Fibroblast of villous mesenchyme (primary cell): ENCODE measurements at regions not wholly inside any gene's neighbourhood (a gene's known extent, or its start where the extent isn't known, plus 50 kb on each side); places are given as distances from the start of the nearest gene placed in this dataset.

Source experiments
- DNase-seq: peaks from one replicate; pipeline ENCODE4 v3.0.0-alpha.2; 2010; ENCODE audit warnings: low read depth
- H3K4me3 ChIP-seq: 2 replicates; pipeline ENCODE4 v1.5.1; 2011; ENCODE audit warnings: low read depth, mild to moderate bottlenecking, low read length
- TF ChIP-seq, protein P1 (sequence below): IDR thresholded peaks from 2 replicates; pipeline ENCODE4 v1.5.1; 2012; ENCODE audit warnings: low read depth, mild to moderate bottlenecking, low read length; ENCODE audit not compliant: insufficient read depth

DNA sequence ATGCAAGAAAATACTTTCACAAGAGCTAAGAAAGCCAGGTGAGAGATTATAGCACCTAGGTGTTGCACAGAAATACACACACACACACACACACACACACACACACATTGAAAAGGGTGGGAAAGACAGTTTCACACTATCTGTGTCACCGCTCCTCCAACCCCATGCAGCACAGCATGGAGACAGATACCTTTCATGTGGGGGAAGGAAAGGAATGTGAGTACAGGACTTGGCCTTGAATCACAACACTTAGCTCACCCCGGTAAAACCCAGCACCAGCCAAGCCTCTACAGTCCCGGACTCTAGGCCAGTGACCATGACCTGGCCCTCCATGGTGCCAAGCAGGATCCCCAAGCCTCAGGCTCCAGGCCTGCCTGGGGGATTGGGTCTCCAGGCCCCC lies 462.0 kb upstream of the SPRY2 start:
- no peak for DNase-seq
- no peak overlapping the region for H3K4me3 ChIP-seq
- TF ChIP-seq, protein P1, sequence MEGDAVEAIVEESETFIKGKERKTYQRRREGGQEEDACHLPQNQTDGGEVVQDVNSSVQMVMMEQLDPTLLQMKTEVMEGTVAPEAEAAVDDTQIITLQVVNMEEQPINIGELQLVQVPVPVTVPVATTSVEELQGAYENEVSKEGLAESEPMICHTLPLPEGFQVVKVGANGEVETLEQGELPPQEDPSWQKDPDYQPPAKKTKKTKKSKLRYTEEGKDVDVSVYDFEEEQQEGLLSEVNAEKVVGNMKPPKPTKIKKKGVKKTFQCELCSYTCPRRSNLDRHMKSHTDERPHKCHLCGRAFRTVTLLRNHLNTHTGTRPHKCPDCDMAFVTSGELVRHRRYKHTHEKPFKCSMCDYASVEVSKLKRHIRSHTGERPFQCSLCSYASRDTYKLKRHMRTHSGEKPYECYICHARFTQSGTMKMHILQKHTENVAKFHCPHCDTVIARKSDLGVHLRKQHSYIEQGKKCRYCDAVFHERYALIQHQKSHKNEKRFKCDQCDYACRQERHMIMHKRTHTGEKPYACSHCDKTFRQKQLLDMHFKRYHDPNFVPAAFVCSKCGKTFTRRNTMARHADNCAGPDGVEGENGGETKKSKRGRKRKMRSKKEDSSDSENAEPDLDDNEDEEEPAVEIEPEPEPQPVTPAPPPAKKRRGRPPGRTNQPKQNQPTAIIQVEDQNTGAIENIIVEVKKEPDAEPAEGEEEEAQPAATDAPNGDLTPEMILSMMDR, result no peak

DNA sequence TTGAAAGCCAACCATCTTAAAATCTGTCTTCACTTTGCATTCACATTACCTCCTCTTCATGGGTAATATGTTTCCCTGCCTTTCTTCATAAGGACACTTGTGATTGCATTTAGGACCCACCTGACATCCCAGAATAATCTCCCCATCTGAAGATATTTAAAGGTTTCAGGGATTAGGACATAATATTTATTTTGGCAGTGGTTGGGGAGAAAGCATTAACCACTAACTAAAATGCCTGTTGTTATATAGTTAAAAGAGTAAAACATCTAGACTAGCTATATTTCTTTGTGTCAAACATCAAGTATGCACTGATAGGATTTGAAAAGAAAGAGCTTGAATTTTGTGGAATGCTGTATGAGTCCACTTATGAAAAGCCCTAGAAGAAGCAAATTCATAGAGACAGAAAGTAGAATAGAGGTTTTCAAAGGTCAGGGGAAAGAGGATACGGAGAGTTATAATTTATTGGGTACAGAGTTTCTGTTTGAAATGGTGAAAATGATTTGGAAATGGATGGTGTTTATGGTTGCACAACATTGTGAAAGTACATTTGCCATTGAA lies 457.7 kb upstream of the SPRY2 start:
- no peak for DNase-seq
- H3K4me3 ChIP-seq, result no peak overlapping the region
- TF ChIP-seq, protein P1, result no peak

DNA sequence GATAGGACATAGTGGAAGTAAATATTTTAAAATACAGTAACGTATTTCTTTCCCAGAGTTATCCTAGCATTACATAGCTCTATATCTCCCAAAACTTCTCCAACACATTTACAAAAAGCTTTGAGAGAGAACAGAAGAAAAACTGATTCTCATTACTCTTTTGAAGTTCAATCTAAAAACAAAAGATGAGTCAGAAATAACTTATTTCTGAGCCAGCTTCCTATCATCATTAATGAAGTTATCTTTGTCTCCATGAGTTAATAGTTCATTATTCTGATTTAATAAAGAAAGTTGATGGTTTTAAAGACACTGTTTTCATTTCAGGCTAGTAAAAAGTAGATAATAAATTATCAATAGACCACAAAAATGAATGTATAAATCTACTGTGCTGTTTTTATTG lies 446.7 kb upstream of the SPRY2 start:
- no peak overlapping the region for H3K4me3 ChIP-seq
- no peak for DNase-seq
- TF ChIP-seq, protein P1, result no peak

DNA sequence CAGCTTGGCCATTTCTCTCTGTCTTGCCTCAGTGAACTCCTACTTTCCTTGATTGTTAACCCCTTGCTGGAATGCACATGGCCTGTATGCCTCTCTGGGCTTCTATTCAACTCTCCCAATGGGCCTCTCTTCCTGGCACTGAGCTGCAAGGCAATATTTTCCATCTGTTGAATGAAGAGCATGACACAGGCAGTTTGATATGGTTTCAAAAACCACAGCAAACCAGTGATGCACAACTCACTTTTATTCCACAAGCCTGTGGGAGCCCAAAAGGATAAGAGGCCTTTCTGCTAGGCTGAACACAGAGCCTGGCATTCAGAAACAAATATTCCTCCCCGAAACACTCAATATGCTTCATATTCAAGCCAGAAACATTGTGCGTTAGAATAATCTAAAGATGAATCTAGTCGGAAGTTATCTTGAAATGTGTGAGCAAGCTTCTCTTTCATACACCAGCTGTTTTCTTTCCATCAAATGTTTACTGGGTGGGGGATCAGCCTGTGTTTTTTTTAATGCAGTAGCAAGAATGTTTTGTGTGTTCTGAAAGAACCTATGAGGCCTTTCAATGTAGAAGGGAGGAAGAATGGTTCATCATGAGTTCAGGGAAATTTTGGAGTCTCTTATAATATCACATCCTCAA lies 443.1 kb upstream of the SPRY2 start:
- TF ChIP-seq, protein P1, result no peak

DNA sequence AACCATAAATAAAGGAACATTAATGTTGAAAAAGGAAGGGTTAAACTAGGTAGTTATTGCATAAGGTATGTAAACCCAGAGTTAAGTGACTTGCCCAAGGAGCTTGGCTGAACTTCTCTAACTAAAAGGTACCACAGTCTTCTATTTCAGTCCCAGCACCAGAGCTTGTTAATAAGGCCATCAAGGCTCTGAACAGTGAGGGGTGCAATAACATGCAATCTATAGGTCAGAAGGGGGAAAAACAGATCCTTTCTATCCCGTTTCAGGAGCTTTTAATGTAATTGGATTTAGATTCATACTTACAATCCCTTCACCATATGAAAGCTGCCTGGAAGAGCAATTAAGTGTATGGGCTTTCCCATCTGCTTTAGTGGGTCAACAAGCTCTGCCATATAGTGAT lies 441.5 kb upstream of the SPRY2 start:
- TF ChIP-seq, protein P1, result no peak
- no peak for DNase-seq
- H3K4me3 ChIP-seq, result no peak overlapping the region

More for the DNA sequence above, 443.1 kb upstream of the SPRY2 start:
- DNase-seq, result no peak
- H3K4me3 ChIP-seq, result no peak overlapping the region

DNA sequence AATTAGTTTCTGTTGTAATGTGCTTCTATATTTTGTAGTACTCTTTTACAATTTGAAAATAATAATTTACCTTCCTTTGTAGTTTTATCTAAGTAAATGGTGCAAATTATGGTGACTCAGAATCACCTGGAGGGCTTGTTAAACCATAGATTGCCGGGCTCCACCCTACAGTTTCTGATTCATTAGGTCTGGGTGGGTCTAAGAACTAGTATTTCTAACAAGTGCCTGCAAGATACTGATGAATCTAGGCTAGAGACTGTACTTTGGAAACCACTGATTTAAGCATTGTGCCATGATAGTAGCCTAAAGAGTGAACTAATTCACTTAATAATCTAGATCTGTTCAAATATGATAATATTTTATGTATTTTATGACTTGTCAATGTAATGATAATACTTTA lies 437.4 kb upstream of the SPRY2 start:
- TF ChIP-seq, protein P1, result no peak
- no peak overlapping the region for H3K4me3 ChIP-seq
- DNase-seq, result no peak

DNA sequence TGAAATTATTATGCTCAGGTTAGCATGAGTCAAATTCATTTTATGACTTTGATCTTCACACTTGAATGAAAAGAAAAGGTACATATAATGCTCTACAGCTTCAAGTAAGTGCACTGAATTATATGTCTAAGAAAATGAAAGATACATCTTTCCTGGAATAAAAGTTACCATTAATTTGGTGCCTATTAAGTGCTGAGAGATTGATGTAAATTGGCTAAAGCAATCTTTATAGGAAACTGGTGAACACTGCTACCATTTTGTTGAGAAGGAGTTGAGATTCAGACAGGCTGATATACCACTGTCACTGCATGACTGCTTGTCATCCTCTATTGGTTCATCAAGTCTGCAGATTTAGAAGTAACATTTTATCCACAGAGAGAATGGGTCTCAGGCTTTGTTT lies 416.8 kb upstream of the SPRY2 start:
- TF ChIP-seq, protein P1, result no peak
- DNase-seq, result no peak
- H3K4me3 ChIP-seq, result no peak overlapping the region
